ENCODE measurements at regions not wholly inside any gene's neighbourhood (a gene's known extent, or its start where the extent isn't known, plus 50 kb on each side); places are given as distances from the start of the nearest gene placed in this dataset.

DNA sequence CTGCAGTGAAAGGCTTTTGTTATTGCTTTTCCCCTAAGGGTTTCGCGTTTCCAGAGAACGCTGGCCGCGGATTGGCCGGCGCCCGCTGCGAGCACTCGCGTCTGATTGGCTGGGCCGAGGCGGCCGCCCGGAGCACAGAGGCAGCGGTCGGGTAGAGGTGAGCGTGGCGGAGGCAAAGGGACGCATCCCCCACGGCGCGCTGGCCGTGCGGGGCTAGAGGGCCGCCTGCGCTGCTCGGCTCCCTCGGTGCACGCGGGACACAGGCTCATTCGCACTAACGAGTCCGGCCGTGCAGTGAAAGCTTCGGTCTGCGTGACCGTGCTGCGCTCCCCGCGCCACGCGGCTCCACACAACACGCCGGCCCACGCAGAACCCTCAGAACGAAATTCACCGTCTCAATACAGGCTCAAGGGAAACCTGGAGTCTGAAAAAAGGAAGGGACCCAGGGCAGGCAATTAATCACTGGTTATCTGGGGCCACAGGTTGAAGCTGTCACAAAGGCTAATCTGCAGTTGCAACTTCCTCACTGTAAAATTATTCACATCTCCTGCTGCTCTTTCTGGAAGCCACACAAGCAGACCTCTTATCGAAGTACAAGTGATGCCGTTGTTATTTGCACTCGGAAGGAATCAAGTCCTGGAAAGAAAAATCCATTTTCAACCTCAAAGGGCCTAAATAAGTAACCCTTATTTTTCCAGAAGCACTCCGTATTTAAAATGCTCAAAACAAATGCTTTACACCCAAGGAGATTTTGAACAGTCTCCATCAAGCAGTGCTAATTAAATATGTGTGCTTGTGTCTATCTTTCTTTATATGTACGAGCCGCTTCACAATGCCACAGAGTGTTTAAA, 94.6 kb downstream of the ZNF608 start (continued):
- TF ChIP-seq SAP30 (IDR thresholded peaks at IDR 0.05; ENCODE audit: borderline replicate concordance, insufficient read depth, low read depth, low read length, poor library complexity, severe bottlenecking) (no peak), SREBF1 (IDR thresholded peaks at IDR 0.05; ENCODE audit: borderline replicate concordance, low read depth, low read length) (no peak), ZNF212 (CRISPR knock-in tag; IDR thresholded peaks at IDR 0.05) (no peak), MXD1 (CRISPR knock-in tag; IDR thresholded peaks at IDR 0.05; ENCODE audit: borderline replicate concordance, poor library complexity, severe bottlenecking) (no peak), TCF7L2 (IDR thresholded peaks at IDR 0.05; ENCODE audit: low read depth, low read length) (no peak), ZNF24 (IDR thresholded peaks at IDR 0.05) (peak; percentile 77), FUS (optimal IDR thresholded peaks at IDR 0.05; ENCODE audit: low read depth, low read length) (no peak), ILK (tag; IDR thresholded peaks at IDR 0.05; ENCODE audit: borderline replicate concordance, low read depth) (no peak), ATF7 (IDR thresholded peaks at IDR 0.05) (peak; percentile 83), CHD2 (IDR thresholded peaks at IDR 0.05; ENCODE audit: low read depth, low read length) (0 out of 2 replicates have a peak, but pooled peaks have one; percentile 22), HES1 (IDR thresholded peaks at IDR 0.05; ENCODE audit: low read depth) (peak; percentile 91), SIX5 (IDR thresholded peaks at IDR 0.05; ENCODE audit: borderline replicate concordance in 1 of 2, insufficient read depth in 1 of 2, low read depth in 1 of 2, low read length in 2 of 2) (no peak), TRIM24 (IDR thresholded peaks at IDR 0.05) (peak; percentile 91 to 93), ZBTB9 (CRISPR knock-in tag; IDR thresholded peaks at IDR 0.05) (0 out of 2 replicates have a peak, but pooled peaks have one; percentile 44), ARID1B (IDR thresholded peaks at IDR 0.05) (peak; percentile 99), NR2C1 (IDR thresholded peaks at IDR 0.05) (0 out of 2 replicates have a peak, but pooled peaks have one; percentile 17), NR2C1 (tag; IDR thresholded peaks at IDR 0.05) (peak; percentile 79), TAF15 (IDR thresholded peaks at IDR 0.05; ENCODE audit: low read depth, low read length) (no peak), ZKSCAN3 (CRISPR knock-in tag; IDR thresholded peaks at IDR 0.05) (no peak), ZNF217 (CRISPR knock-in tag; IDR thresholded peaks at IDR 0.05) (no peak), SMARCA5 (IDR thresholded peaks at IDR 0.05) (no peak), TBP (optimal IDR thresholded peaks at IDR 0.05; ENCODE audit: low read depth, low read length) (no peak)
- TF ChIP-seq, protein P1, sequence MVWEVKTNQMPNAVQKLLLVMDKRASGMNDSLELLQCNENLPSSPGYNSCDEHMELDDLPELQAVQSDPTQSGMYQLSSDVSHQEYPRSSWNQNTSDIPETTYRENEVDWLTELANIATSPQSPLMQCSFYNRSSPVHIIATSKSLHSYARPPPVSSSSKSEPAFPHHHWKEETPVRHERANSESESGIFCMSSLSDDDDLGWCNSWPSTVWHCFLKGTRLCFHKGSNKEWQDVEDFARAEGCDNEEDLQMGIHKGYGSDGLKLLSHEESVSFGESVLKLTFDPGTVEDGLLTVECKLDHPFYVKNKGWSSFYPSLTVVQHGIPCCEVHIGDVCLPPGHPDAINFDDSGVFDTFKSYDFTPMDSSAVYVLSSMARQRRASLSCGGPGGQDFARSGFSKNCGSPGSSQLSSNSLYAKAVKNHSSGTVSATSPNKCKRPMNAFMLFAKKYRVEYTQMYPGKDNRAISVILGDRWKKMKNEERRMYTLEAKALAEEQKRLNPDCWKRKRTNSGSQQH (CRISPR knock-in tag; IDR thresholded peaks at IDR 0.05) = no peak
- TF ChIP-seq, protein P2, sequence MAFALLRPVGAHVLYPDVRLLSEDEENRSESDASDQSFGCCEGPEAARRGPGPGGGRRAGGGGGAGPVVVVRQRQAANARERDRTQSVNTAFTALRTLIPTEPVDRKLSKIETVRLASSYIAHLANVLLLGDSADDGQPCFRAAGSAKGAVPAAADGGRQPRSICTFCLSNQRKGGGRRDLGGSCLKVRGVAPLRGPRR (CRISPR knock-in tag; IDR thresholded peaks at IDR 0.05) = no peak

Measured in K562 (cell line).